ENCODE measurements at regions not wholly inside any gene's neighbourhood (a gene's known extent, or its start where the extent isn't known, plus 50 kb on each side); places are given as distances from the start of the nearest gene placed in this dataset.

- H3K79me1 ChIP-seq (ENCODE audit: insufficient read depth, low read depth, low read length, poor library complexity, severe bottlenecking) = no peaks in the 10 kb centered on the region
- Mint-ChIP-seq H3K4me1 (peaks cover 6 to 7% of the 10 kb centered on the region in 2 experiments), H3K36me3 (ENCODE audit: insufficient read depth in 1 of 3, low read depth in 3 of 3) (no peaks in the 10 kb centered on the region; a peak in 1 of 7 replicates), H3K27me3 (ENCODE audit: low read depth) (no peaks in the 10 kb centered on the region), H3K27ac (no peak overlapping the region), H3K4me3 (no peak overlapping the region), H3K9me3 (peaks cover 2 to 3% of the 10 kb centered on the region in 2 experiments; a peak in 2 of 5 replicates)
- no peak overlapping the region for H4K8ac ChIP-seq (replicated peaks; ENCODE audit: insufficient read length, low read depth, low read length)
- WGBS (ENCODE audit: extremely low coverage, insufficient read length, low lambda C conversion rate) = no CpG with 5 or more reads among the region's 1 CpG
- no peak overlapping the region for H3K27ac ChIP-seq (ENCODE audit: insufficient read length, low read depth, low read length)
- no peak overlapping the region for H3K18ac ChIP-seq (ENCODE audit: insufficient read length, low read depth, low read length)
- no peak overlapping the region for H4K91ac ChIP-seq (ENCODE audit: insufficient read length, low read depth, low read length)
- no peak overlapping the region for H3K9ac ChIP-seq (ENCODE audit: extremely low read depth, insufficient read length, low read length)
- H2BK12ac ChIP-seq (ENCODE audit: insufficient read length, low read depth, low read length) = no peak overlapping the region
- no peak overlapping the region for H3K23ac ChIP-seq (ENCODE audit: insufficient read length, low read depth, low read length)
- H3K9me3 ChIP-seq (ENCODE audit: control insufficient read depth, low read depth, low read length) = no peaks in the 10 kb centered on the region
- no peak overlapping the region for H3K56ac ChIP-seq (ENCODE audit: insufficient read length, low read depth, low read length)
- no peak overlapping the region for H2BK120ac ChIP-seq (ENCODE audit: low read depth, low read length, poor library complexity, severe bottlenecking)
- H3K23me2 ChIP-seq (ENCODE audit: insufficient read length, low read depth, low read length, poor library complexity, severe bottlenecking) = no peaks in the 10 kb centered on the region
- no peaks in the 10 kb centered on the region for H4K20me1 ChIP-seq (ENCODE audit: control insufficient read depth, insufficient read depth, insufficient read length)
- no peak overlapping the region for H2AK5ac ChIP-seq (ENCODE audit: insufficient read length, low read length)
- H2BK20ac ChIP-seq (ENCODE audit: low read depth, low read length, poor library complexity, severe bottlenecking) = no peak overlapping the region
- no peak overlapping the region for H2AFZ ChIP-seq (ENCODE audit: low read length)
- H4K5ac ChIP-seq (ENCODE audit: insufficient read length, low read depth, low read length) = no peak overlapping the region
- no peak overlapping the region for H2BK5ac ChIP-seq (ENCODE audit: insufficient read length, low read length)
- H3K4me1 ChIP-seq (ENCODE audit: insufficient read depth, low read length) = no peaks in the 10 kb centered on the region
- H3K14ac ChIP-seq (ENCODE audit: insufficient read depth, low read length) = no peak overlapping the region
- H3K4ac ChIP-seq (ENCODE audit: low read depth, low read length) = no peak overlapping the region
- no peaks in the 10 kb centered on the region for H3K27me3 ChIP-seq (ENCODE audit: insufficient read depth, low read length)
- H3T11ph ChIP-seq (ENCODE audit: low read length) = no peak overlapping the region
- DNase-seq = no peak
- H3K4me2 ChIP-seq (ENCODE audit: insufficient read depth, insufficient read length, low read length) = no peak overlapping the region
- H2BK15ac ChIP-seq (ENCODE audit: low read depth, low read length) = no peak overlapping the region
- no peaks in the 10 kb centered on the region for H3K79me2 ChIP-seq (ENCODE audit: insufficient read depth, low read length)
- no peak for TF ChIP-seq CTCF (conservative IDR thresholded peaks at IDR 0.05)
These were observed 279.7 kb downstream of the RNF144A start for GRCh38 chr2:7196883-7197282.

All from H9 (cell line).